ENCODE measurements at regions not wholly inside any gene's neighbourhood (a gene's known extent, or its start where the extent isn't known, plus 50 kb on each side); places are given as distances from the start of the nearest gene placed in this dataset.

DNA sequence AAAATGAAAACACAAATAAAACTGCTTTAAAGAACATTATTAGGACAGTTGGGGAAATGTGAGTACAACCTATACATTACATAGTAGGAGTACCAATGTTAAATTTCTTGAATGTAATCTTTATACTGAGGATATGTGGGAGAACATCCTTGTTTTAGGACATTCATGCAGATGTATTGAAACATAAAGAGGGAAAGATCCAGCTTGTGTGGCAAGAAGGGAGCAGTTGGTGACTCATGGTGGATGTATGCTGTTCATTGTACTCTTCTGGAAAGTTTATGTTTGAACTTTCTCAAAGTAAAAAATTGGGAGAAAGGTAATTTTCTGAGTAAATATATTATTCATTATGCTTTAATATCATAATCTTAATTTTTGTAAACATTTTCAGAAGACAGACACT is 132.1 kb upstream of the DLGAP1 start:
- Histone ChIP-seq H3F3A (ENCODE audit: insufficient read depth, low read length, poor library complexity, severe bottlenecking) (no peaks in the 10 kb centered on the region), H3K27ac (ENCODE audit: low read length) (no peak overlapping the region), H3K36me3 (ENCODE audit: insufficient read depth, low read length) (no peaks in the 10 kb centered on the region), H4K20me1 (ENCODE audit: insufficient read depth) (no peaks in the 10 kb centered on the region), H3K4me3 (ENCODE audit: low read length) (no peak overlapping the region), H3K4me2 (ENCODE audit: low read length) (no peak overlapping the region), H3K27me3 (ENCODE audit: insufficient read depth, low read depth, low read length) (no peaks in the 10 kb centered on the region), H2AFZ (ENCODE audit: low read depth, low read length) (no peak overlapping the region), H3K9me3 (ENCODE audit: low read length) (no peaks in the 10 kb centered on the region), H3K9ac (ENCODE audit: low read length) (no peak overlapping the region), H3K79me2 (replicated peaks; ENCODE audit: insufficient read depth, low read length) (no peaks in the 10 kb centered on the region), H3K9me2 (ENCODE audit: insufficient read depth, low read length) (no peaks in the 10 kb centered on the region)
- no peak for TF ChIP-seq RAD21 (conservative IDR thresholded peaks at IDR 0.05)
- no peak for TF ChIP-seq EZH2 (IDR thresholded peaks at IDR 0.05; ENCODE audit: borderline replicate concordance, insufficient read depth, low read length, poor library complexity, severe bottlenecking)

DNA sequence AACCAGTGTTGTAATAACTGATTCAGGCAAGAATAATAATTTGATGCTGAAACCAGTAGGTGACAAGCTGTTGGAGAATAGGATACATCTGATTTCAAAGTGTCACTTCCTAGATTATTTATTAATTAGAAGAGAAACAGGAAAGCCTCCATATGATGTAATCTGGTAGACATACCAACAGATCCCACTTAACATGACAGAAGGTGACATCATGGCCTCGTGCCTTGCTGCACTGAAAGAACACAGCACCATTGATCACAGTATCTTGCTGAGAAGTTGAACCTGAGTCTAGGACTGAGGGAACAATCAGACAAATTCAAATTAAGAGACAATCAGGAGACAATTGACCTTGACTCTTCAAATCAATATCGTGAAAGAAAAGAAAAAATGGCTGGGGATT is 131.6 kb upstream of the DLGAP1 start:
- Histone ChIP-seq H3K27ac (ENCODE audit: low read length) (no peak overlapping the region), H2AFZ (ENCODE audit: low read depth, low read length) (no peak overlapping the region)
- TF ChIP-seq, protein P1, sequence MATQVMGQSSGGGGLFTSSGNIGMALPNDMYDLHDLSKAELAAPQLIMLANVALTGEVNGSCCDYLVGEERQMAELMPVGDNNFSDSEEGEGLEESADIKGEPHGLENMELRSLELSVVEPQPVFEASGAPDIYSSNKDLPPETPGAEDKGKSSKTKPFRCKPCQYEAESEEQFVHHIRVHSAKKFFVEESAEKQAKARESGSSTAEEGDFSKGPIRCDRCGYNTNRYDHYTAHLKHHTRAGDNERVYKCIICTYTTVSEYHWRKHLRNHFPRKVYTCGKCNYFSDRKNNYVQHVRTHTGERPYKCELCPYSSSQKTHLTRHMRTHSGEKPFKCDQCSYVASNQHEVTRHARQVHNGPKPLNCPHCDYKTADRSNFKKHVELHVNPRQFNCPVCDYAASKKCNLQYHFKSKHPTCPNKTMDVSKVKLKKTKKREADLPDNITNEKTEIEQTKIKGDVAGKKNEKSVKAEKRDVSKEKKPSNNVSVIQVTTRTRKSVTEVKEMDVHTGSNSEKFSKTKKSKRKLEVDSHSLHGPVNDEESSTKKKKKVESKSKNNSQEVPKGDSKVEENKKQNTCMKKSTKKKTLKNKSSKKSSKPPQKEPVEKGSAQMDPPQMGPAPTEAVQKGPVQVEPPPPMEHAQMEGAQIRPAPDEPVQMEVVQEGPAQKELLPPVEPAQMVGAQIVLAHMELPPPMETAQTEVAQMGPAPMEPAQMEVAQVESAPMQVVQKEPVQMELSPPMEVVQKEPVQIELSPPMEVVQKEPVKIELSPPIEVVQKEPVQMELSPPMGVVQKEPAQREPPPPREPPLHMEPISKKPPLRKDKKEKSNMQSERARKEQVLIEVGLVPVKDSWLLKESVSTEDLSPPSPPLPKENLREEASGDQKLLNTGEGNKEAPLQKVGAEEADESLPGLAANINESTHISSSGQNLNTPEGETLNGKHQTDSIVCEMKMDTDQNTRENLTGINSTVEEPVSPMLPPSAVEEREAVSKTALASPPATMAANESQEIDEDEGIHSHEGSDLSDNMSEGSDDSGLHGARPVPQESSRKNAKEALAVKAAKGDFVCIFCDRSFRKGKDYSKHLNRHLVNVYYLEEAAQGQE (IDR thresholded peaks at IDR 0.05; ENCODE audit: borderline replicate concordance): no peak
- TF ChIP-seq POLR2AphosphoS5 (IDR thresholded peaks at IDR 0.05) (no peak), SMC3 (conservative IDR thresholded peaks at IDR 0.05; ENCODE audit: poor library complexity) (no peak), MXI1 (conservative IDR thresholded peaks at IDR 0.05; ENCODE audit: poor library complexity, severe bottlenecking) (no peak), EP300 (conservative IDR thresholded peaks at IDR 0.05; ENCODE audit: poor library complexity, severe bottlenecking) (no peak), EZH2 (IDR thresholded peaks at IDR 0.05; ENCODE audit: borderline replicate concordance, insufficient read depth, low read length, poor library complexity, severe bottlenecking) (no peak), RAD21 (conservative IDR thresholded peaks at IDR 0.05) (no peak), TAF1 (IDR thresholded peaks at IDR 0.05; ENCODE audit: low read depth) (no peak)
- TF ChIP-seq, protein P2, sequence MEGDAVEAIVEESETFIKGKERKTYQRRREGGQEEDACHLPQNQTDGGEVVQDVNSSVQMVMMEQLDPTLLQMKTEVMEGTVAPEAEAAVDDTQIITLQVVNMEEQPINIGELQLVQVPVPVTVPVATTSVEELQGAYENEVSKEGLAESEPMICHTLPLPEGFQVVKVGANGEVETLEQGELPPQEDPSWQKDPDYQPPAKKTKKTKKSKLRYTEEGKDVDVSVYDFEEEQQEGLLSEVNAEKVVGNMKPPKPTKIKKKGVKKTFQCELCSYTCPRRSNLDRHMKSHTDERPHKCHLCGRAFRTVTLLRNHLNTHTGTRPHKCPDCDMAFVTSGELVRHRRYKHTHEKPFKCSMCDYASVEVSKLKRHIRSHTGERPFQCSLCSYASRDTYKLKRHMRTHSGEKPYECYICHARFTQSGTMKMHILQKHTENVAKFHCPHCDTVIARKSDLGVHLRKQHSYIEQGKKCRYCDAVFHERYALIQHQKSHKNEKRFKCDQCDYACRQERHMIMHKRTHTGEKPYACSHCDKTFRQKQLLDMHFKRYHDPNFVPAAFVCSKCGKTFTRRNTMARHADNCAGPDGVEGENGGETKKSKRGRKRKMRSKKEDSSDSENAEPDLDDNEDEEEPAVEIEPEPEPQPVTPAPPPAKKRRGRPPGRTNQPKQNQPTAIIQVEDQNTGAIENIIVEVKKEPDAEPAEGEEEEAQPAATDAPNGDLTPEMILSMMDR (IDR thresholded peaks at IDR 0.05; ENCODE audit: poor library complexity, severe bottlenecking): no peak

More for the DNA sequence above, 131.6 kb upstream of the DLGAP1 start:
- H4K20me1 ChIP-seq (ENCODE audit: insufficient read depth): no peaks in the 10 kb centered on the region
- no peaks in the 10 kb centered on the region for H3K9me3 ChIP-seq (ENCODE audit: low read length)
- no peaks in the 10 kb centered on the region for H3K27me3 ChIP-seq (ENCODE audit: insufficient read depth, low read depth, low read length)
- no peaks in the 10 kb centered on the region for H3K9me2 ChIP-seq (ENCODE audit: insufficient read depth, low read length)
- no peak overlapping the region for H3K9ac ChIP-seq (ENCODE audit: low read length)
- H3K4me2 ChIP-seq (ENCODE audit: low read length): no peak overlapping the region
- no peaks in the 10 kb centered on the region for H3K36me3 ChIP-seq (ENCODE audit: insufficient read depth, low read length)
- H3K79me2 ChIP-seq (replicated peaks; ENCODE audit: insufficient read depth, low read length): no peaks in the 10 kb centered on the region
- H3K4me3 ChIP-seq (ENCODE audit: low read length): no peak overlapping the region
- H3F3A ChIP-seq (ENCODE audit: insufficient read depth, low read length, poor library complexity, severe bottlenecking): no peaks in the 10 kb centered on the region

Measured in neural cell (in vitro differentiated cells).